ENCODE measurements at regions not wholly inside any gene's neighbourhood (a gene's known extent, or its start where the extent isn't known, plus 50 kb on each side); places are given as distances from the start of the nearest gene placed in this dataset.

DNA sequence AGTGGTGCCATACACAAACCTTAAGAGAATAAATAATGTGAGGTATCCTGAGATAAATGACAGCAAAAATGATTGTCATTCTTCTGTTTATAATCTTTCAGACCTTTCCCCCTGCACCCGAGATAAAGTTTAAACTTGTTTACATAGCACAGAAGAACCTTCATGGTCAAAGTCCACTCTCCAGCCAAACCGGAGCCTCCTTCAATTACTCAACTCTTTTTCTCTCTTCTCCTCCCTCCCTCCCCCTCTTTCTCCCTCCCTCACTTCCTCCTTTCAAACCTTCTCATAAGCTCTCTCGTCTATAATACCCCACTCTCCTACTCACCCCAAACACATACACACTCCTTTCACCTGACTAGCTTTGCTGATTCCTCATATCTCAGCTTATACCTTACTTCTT, 198.9 kb downstream of the EFHB start:
- DNase-seq = no peak
- in situ Hi-C loops (cut with MboI; ENCODE audit: low pct_unique_long_range_greater_than_20kb, low sequenced_read_pairs) = no loop called here

DNA sequence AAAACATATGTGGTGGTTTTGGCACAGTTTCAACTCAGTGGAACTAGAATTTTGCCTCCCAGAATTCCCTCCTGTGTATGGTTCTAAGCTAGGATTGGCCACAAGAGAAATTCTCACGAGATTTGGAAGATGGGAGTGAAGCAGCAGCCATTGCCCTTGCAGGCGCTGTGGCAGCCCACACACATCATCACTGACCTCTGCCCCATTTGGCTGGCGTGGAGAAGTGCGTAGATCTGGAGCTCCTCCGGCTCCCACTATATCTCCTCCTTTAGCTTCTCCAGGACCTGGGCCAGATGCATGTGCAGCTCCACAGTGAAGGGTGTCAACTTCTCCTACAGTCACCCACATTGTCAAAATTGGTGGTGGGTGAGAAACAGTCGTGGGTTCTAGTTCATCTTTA, 199.6 kb downstream of the EFHB start:
- in situ Hi-C loops (cut with MboI; ENCODE audit: low pct_unique_long_range_greater_than_20kb, low sequenced_read_pairs) = no loop called here
- DNase-seq = no peak

GRCh38 chr3:19725000-19725399, 209.0 kb downstream of the EFHB start:
- in situ Hi-C loops (cut with MboI; ENCODE audit: low pct_unique_long_range_greater_than_20kb, low sequenced_read_pairs) = no loop called here
- DNase-seq = no peak

- no peak for DNase-seq
Measured at GRCh38 chr3:19717736-19718135, 216.3 kb downstream of the EFHB start.

GRCh38 chr3:19711160-19711782, 222.7 kb downstream of the EFHB start:
- in situ Hi-C loops (cut with MboI; ENCODE audit: low pct_unique_long_range_greater_than_20kb, low sequenced_read_pairs) = no loop called here
- DNase-seq = no peak

More at GRCh38 chr3:19717736-19718135, 216.3 kb downstream of the EFHB start:
- in situ Hi-C loops (cut with MboI; ENCODE audit: low pct_unique_long_range_greater_than_20kb, low sequenced_read_pairs) = no loop called here

DNA sequence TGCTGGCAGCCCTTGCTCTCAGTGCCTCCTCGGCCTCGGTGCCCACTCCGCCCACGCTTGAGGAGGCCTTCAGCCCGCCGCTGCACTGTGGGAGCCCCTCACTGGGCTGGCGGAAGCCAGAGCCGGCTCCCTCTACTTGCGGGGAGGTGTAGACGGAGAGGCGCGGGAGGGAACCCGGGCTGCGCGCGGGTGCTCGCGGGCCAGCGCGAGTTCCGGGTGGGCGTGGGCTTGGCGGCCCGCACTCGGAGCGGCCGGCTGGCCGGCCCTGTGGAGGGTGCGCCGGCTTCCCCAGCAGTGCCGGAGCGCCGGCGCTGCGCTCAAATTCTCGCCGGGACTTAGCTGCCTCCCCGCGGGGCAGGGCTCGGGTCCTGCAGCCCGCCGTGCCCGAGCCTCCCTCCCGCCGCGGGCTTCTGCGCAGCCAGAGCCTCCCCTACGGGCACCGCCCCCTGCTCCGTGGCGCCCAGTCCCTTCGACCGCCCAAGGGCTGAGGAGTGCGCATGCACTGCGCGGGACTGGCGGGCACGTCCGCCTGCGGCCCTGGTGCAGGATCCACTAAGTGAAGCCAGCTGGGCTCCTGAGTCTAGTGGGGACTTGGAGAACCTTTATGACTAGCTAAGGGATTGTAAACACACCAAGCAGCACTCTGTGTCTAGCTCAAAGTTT, 231.5 kb downstream of the EFHB start:
- in situ Hi-C loops (cut with MboI; ENCODE audit: low pct_unique_long_range_greater_than_20kb, low sequenced_read_pairs) = no loop called here
- no peak for DNase-seq

DNA sequence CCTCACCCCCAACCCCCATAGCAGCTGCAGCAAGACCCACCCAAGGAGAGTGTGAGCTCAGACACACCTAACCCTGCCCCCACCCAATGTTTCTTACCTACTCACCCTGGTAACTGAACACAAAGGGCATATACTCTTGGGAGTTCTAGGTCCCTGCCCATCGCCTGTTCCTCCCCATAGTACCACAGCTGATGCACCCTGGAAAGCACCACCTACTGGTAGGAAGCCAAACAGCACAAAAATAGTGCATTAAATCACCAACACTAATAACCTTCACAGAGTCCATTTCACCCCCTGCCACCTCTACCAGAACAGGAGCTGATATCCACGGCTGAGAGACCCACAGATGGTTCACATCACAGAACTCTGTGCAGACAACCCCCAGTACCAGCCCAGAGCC, 245.2 kb downstream of the EFHB start:
- in situ Hi-C loops (cut with MboI; ENCODE audit: low pct_unique_long_range_greater_than_20kb, low sequenced_read_pairs) = no loop called here
- peak; percentile 15 for DNase-seq

DNA sequence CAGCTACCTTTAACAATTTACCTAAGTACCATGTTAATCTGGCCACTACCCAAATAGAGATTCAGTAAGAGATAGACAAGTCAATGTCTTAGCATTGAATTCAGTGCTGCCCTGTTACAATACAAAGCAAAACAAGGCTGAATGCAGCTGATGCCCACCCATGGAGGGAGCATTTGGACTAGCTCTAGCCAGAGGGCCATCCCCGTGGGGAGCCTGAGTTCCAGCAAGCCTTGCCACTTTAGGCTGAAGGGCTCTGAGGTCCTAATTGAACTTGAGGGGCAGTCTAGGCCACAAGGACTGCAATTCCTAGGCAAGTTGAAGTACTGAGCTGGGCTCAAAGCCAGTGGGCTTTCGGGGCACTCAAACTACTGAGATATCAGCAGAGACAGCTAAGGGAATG, 265.9 kb downstream of the EFHB start:
- in situ Hi-C loops (cut with MboI; ENCODE audit: low pct_unique_long_range_greater_than_20kb, low sequenced_read_pairs) = no loop called here
- DNase-seq = no peak

DNA sequence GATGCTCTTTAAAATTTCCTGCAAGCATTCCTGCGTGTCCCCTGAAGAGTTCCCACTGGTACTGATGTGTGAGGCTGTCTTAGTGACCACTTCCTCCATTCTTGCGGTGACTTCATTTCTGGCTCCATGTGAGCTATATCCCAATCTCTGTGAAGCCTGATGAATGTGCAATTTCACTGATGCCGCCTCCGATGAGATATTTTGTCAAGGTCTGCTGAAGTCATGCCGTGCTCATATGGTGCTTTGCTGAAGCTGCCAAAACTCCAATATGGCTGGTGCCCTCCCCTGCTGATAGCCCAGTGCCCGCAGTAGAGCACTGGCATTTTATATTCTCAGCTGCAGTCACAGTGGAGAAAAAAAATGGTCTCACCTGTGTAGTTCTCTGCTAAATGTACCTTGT, 271.5 kb downstream of the EFHB start:
- in situ Hi-C loops (cut with MboI; ENCODE audit: low pct_unique_long_range_greater_than_20kb, low sequenced_read_pairs) = no loop called here

DNA sequence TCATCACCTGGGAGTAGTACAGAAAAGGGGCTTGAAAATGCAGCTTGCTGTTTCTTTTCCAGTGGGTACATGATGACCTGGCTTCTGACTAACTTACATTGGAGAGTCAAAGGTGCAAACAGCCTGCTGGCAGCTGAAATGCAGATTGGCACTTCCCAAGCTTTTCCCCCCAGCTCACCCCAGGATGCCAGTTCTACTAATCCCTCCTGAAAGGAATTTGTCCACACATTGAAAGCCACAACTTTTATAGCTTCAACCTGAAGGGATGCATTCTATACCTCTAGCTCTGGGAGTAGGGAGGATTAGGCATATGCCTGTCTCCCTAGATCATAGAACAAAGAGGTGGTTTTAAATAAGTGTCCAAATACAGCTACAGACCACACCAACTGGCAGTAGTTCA, 281.7 kb downstream of the EFHB start:
- in situ Hi-C loops (cut with MboI; ENCODE audit: low pct_unique_long_range_greater_than_20kb, low sequenced_read_pairs) = no loop called here
- DNase-seq = no peak

More for the DNA sequence above, 271.5 kb downstream of the EFHB start:
- DNase-seq = no peak

DNA sequence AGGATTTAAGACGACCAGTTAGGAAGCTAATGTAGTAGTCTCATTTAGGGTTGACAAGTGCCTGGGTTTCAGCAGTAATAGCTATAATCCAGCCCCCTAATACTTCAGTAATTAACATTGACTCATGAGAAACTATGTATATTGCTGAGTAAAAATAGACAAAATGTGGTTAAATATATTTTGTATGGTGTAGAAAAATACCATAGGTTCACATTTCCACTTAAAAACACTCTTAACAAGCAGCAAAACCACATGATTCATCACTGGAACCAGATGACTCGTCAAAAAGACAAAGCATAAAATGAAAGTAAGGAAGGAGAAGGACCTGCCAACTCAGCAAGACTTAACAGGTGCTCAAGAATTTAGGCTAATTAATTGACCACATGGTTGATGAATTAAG, 288.9 kb downstream of the EFHB start:
- no peak for DNase-seq
- in situ Hi-C loops (cut with MboI; ENCODE audit: low pct_unique_long_range_greater_than_20kb, low sequenced_read_pairs) = no loop called here

DNA sequence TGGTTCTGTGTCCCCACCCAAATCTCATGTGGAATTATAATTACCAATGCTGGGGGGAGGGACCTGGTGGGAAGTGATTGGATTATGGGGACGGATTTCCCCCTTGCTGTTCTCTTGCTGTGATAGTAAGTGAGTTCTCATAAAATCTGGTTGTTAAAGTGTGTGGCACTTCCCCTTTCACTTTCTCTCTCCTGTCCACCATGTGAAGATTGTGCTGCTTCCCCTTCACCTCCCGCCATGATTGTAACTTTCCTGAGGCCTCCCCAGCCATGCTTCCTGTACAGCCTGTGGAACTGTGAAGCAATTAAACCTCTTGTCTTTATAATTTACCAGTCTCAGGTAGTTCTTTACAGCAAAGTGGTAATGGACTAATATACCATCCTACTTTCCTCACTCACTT, 289.6 kb downstream of the EFHB start:
- DNase-seq = peak; percentile 45
- in situ Hi-C loops (cut with MboI; ENCODE audit: low pct_unique_long_range_greater_than_20kb, low sequenced_read_pairs) = no loop called here

- no peak for DNase-seq
- in situ Hi-C loops (cut with MboI; ENCODE audit: low pct_unique_long_range_greater_than_20kb, low sequenced_read_pairs) = no loop called here
Measured at GRCh38 chr3:19641408-19641807, 292.6 kb downstream of the EFHB start.

GRCh38 chr3:19632099-19633074, 301.6 kb downstream of the EFHB start:
- in situ Hi-C loops (cut with MboI; ENCODE audit: low pct_unique_long_range_greater_than_20kb, low sequenced_read_pairs) = no loop called here
- no peak for DNase-seq

- DNase-seq = no peak
Measured at GRCh38 chr3:19598870-19599269, 335.1 kb downstream of the EFHB start.

DNA sequence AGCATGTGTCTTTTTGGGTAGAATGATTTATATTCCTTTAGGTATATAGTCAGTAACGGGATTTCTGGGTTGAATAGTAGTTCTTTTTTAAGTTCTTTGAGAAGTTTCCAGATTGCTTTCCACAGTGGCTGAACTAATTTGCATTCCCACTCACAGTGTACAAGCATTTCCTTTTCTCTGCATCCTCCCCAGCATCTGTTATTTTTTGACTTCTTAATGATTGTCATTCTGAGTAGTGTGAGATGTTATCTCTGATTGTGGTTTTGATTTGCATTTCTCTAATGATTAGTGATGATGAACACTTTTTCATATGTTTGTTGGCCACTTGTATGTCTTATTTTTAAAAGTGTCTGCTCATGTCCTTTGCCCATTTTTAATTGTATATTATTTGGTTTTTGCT, 337.6 kb downstream of the EFHB start:
- DNase-seq = no peak
- in situ Hi-C loops (cut with MboI; ENCODE audit: low pct_unique_long_range_greater_than_20kb, low sequenced_read_pairs) = no loop called here

More at GRCh38 chr3:19598870-19599269, 335.1 kb downstream of the EFHB start:
- in situ Hi-C loops (cut with MboI; ENCODE audit: low pct_unique_long_range_greater_than_20kb, low sequenced_read_pairs) = no loop called here

- no peak for DNase-seq
- in situ Hi-C loops (cut with MboI; ENCODE audit: low pct_unique_long_range_greater_than_20kb, low sequenced_read_pairs) = no loop called here
Measured at GRCh38 chr3:19595884-19596283, 338.1 kb downstream of the EFHB start.

Data from KBM-7 (cell line).